Adrenal gland (tissue), 9 donors: ENCODE measurements at regions not wholly inside any gene's neighbourhood (a gene's known extent, or its start where the extent isn't known, plus 50 kb on each side); places are given as distances from the start of the nearest gene placed in this dataset.

Experiments used
- DNase-seq, 7 donors: peaks; one replicate each; pipeline ENCODE4 v3.0.0-alpha.2; 2019 to 2020
- H3K27ac ChIP-seq, 5 donors: fragments of 200-600 bp; sonication (generic) in 4 of 5; 1 replicate in 3 of 5; 2 replicates in 2 of 5; pipeline versions ENCODE4 v1.5.1 to v1.8.0; 2016 to 2020; ENCODE audit warnings: mild to moderate bottlenecking in 1 of 5
- H3K27me3 ChIP-seq: fragments of 200-600 bp; 2 replicates; pipeline ENCODE4 v1.8.0; 2021
- H3K36me3 ChIP-seq, 2 donors: fragments of 200-600 bp; replicated peaks in 1 of 2; 1 replicate in 1 of 2; 2 replicates in 1 of 2; pipeline versions ENCODE4 v1.5.1 to v1.8.0; 2018 to 2022
- H3K4me1 ChIP-seq, 2 donors: fragments of 200-600 bp; replicated peaks in 1 of 2; 1 replicate in 1 of 2; 2 replicates in 1 of 2; pipeline versions ENCODE4 v1.5.1 to v1.8.0; 2018 to 2021
- H3K4me3 ChIP-seq, 4 donors: fragments of 200-600 bp; sonication (generic) in 3 of 4; one replicate each; pipeline ENCODE4 v1.5.1; 2016 to 2018
- H3K9me3 ChIP-seq, 3 donors: fragments of 200-600 bp; sonication (generic) in 1 of 3; replicated peaks in 1 of 3; 1 replicate in 2 of 3; 2 replicates in 1 of 3; pipeline versions ENCODE4 v1.5.1 to v1.8.0; 2016 to 2021
- CTCF ChIP-seq, 6 experiments: fragments of 450-650 bp in 4 of 6; fragments of 200-600 bp in 2 of 6; sonication (generic) in 1 of 6; IDR thresholded peaks; 1 replicate in 5 of 6; 2 replicates in 1 of 6; pipeline versions ENCODE4 v1.5.1 to v1.8.0; 2016 to 2021; ENCODE audit warnings: antibody characterized with exemption in 6 of 6, mild to moderate bottlenecking in 2 of 6, moderate library complexity in 1 of 6
- POLR2A ChIP-seq, 2 donors: fragments of 450-650 bp; IDR thresholded peaks; one replicate each; pipeline ENCODE4 v1.6.1; 2017; ENCODE audit warnings: antibody characterized with exemption in 2 of 2, mild to moderate bottlenecking in 2 of 2, moderate library complexity in 1 of 2
- WGBS, 4 donors: extraction: QIAGEN DNeasy Blood & Tissue Kit in 2 of 4; methylation state at CpG; one replicate each; pipeline versions ENCODE4 v1.1.5 to v1.1.7; 2013 to 2017; 5-methylcytosine and 5-hydroxymethylcytosine counted together
- intact Hi-C, 2 donors: fragments of 100-400 bp; cut with DNase I; formaldehyde crosslinking; loops; one replicate each; pipeline versions ENCODE4 v1.14.1 to v1.15.0; 2022 to 2023
- donor health status: healthy with polysubstance abuse.
- donor health status: Bipolar disorder and iron deficiency.
- donor health status: DM: yes; HTN: yes; CAD: no.
- donor health status: DM: no; HTN: no; CAD: no.
- donor health status: DM: no; HTN: no; CAD: no.

- Histone ChIP-seq H3K9me3 (no peaks in the 10 kb centered on the region), H3K36me3 (no peaks in the 10 kb centered on the region), H3K27ac (no peak overlapping the region), H3K4me3 (no peak overlapping the region), H3K27me3 (no peaks in the 10 kb centered on the region), H3K4me1 (no peaks in the 10 kb centered on the region)
- intact Hi-C loops, result no loop called here
- DNase-seq, result no peak
- no peak for TF ChIP-seq POLR2A (IDR thresholded peaks at IDR 0.05)
- TF ChIP-seq CTCF (IDR thresholded peaks at IDR 0.05), result no peak
Observed at GRCh38 chr20:39538317-39538716, 576.2 kb downstream of the DHX35 start.

- H3K27ac ChIP-seq, result no peak overlapping the region
- H3K4me3 ChIP-seq, result no peak overlapping the region
- no peaks in the 10 kb centered on the region for H3K4me1 ChIP-seq
- H3K9me3 ChIP-seq, result no peaks in the 10 kb centered on the region
- intact Hi-C loops, result no loop called here
- WGBS, 4 donors, result 76 to 100% (median 94%) methylated on average over 1 of the region's 1 CpG
- H3K27me3 ChIP-seq, result no peaks in the 10 kb centered on the region
- no peak for TF ChIP-seq POLR2A (IDR thresholded peaks at IDR 0.05)
- no peak for TF ChIP-seq CTCF (IDR thresholded peaks at IDR 0.05)
- no peaks in the 10 kb centered on the region for H3K36me3 ChIP-seq
- no peak for DNase-seq
Observed at GRCh38 chr20:39535301-39535700, 573.2 kb downstream of the DHX35 start.

- 64 to 85% (median 72%) methylated on average over 1 of the region's 1 CpG for WGBS, 4 donors
- Histone ChIP-seq H3K27ac (no peak overlapping the region), H3K36me3 (no peaks in the 10 kb centered on the region), H3K4me3 (no peak overlapping the region), H3K9me3 (no peaks in the 10 kb centered on the region), H3K27me3 (no peaks in the 10 kb centered on the region), H3K4me1 (no peaks in the 10 kb centered on the region)
- intact Hi-C loops, result no loop called here
- TF ChIP-seq POLR2A (IDR thresholded peaks at IDR 0.05) (no peak), CTCF (IDR thresholded peaks at IDR 0.05) (no peak)
- no peak for DNase-seq
Observed at GRCh38 chr20:39534846-39535245, 572.7 kb downstream of the DHX35 start.

GRCh38 chr20:39533858-39534257, 571.7 kb downstream of the DHX35 start:
- H3K27me3 ChIP-seq, result no peaks in the 10 kb centered on the region
- no peaks in the 10 kb centered on the region for H3K4me1 ChIP-seq
- no peaks in the 10 kb centered on the region for H3K36me3 ChIP-seq
- DNase-seq, result no peak
- WGBS, 4 donors, result 80 to 87% (median 81%) methylated on average over 3 of the region's 3 CpGs
- no peak overlapping the region for H3K4me3 ChIP-seq
- no peaks in the 10 kb centered on the region for H3K9me3 ChIP-seq
- TF ChIP-seq POLR2A (IDR thresholded peaks at IDR 0.05), result no peak
- no peak for TF ChIP-seq CTCF (IDR thresholded peaks at IDR 0.05)
- intact Hi-C loops, result no loop called here
- no peak overlapping the region for H3K27ac ChIP-seq
